ENCODE measurements at regions not wholly inside any gene's neighbourhood (a gene's known extent, or its start where the extent isn't known, plus 50 kb on each side); places are given as distances from the start of the nearest gene placed in this dataset.

GRCh38 chr20:10125757-10126156, 91.0 kb downstream of the ANKEF1 start:
- Mint-ChIP-seq H3K27me3 (ENCODE audit: insufficient read depth, unreplicated experiment) (peaks cover 25% of the 10 kb centered on the region), H3K27ac (ENCODE audit: low read depth, unreplicated experiment) (no peak overlapping the region), H3K36me3 (ENCODE audit: insufficient read depth, unreplicated experiment) (no peaks in the 10 kb centered on the region), H3K9me3 (ENCODE audit: unreplicated experiment) (peaks cover 15% of the 10 kb centered on the region), H3K4me3 (ENCODE audit: unreplicated experiment) (no peak overlapping the region), H3K4me1 (ENCODE audit: insufficient read depth, unreplicated experiment) (no peaks in the 10 kb centered on the region)
- DNase-seq (ENCODE audit: unreplicated experiment): no peak
- TF ChIP-seq, protein P1, sequence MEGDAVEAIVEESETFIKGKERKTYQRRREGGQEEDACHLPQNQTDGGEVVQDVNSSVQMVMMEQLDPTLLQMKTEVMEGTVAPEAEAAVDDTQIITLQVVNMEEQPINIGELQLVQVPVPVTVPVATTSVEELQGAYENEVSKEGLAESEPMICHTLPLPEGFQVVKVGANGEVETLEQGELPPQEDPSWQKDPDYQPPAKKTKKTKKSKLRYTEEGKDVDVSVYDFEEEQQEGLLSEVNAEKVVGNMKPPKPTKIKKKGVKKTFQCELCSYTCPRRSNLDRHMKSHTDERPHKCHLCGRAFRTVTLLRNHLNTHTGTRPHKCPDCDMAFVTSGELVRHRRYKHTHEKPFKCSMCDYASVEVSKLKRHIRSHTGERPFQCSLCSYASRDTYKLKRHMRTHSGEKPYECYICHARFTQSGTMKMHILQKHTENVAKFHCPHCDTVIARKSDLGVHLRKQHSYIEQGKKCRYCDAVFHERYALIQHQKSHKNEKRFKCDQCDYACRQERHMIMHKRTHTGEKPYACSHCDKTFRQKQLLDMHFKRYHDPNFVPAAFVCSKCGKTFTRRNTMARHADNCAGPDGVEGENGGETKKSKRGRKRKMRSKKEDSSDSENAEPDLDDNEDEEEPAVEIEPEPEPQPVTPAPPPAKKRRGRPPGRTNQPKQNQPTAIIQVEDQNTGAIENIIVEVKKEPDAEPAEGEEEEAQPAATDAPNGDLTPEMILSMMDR (IDR thresholded peaks at IDR 0.05; ENCODE audit: unreplicated experiment): no peak
- CTCF ChIA-PET: interaction anchor here (0.5 to 0.6 kb wide), 2 partner anchors 26 to 29 kb away, joined by 3 read pairs; no protein-coding TSS in a partner anchor
- intact Hi-C loops (cut with micrococcal nuclease): no loop called here
- BruUV-seq (replicated peaks): no TSS peak
- POLR2A ChIA-PET: interaction anchor here (1.2 kb wide), 1 partner anchor 309 kb away, joined by 4 read pairs; the partner anchor contains the start of gene MKKS

- H3K9me3 Mint-ChIP-seq (ENCODE audit: unreplicated experiment): peaks cover 2% of the 10 kb centered on the region
- POLR2A ChIA-PET: no interaction called here
- BruUV-seq (replicated peaks): no TSS peak
- no peak overlapping the region for H3K4me3 Mint-ChIP-seq (ENCODE audit: unreplicated experiment)
- no peak overlapping the region for H3K27ac Mint-ChIP-seq (ENCODE audit: low read depth, unreplicated experiment)
- no peaks in the 10 kb centered on the region for H3K36me3 Mint-ChIP-seq (ENCODE audit: insufficient read depth, unreplicated experiment)
- peaks cover 64% of the 10 kb centered on the region for H3K27me3 Mint-ChIP-seq (ENCODE audit: insufficient read depth, unreplicated experiment)
- DNase-seq (ENCODE audit: unreplicated experiment): no peak
- TF ChIP-seq, protein P1 (IDR thresholded peaks at IDR 0.05; ENCODE audit: unreplicated experiment): no peak
- H3K4me1 Mint-ChIP-seq (ENCODE audit: insufficient read depth, unreplicated experiment): peaks cover 16% of the 10 kb centered on the region
- intact Hi-C loops (cut with micrococcal nuclease): no loop called here
- CTCF ChIA-PET: interaction anchor here (0.6 to 1.2 kb wide), 2 partner anchors 13 to 30 kb away, joined by 3 to 5 read pairs; no protein-coding TSS in a partner anchor
Observed at GRCh38 chr20:10129749-10130148, 88.9 kb upstream of the SNAP25 start.

GRCh38 chr20:10131732-10132345, 86.8 kb upstream of the SNAP25 start:
- Mint-ChIP-seq H3K9me3 (ENCODE audit: unreplicated experiment) (no peaks in the 10 kb centered on the region), H3K36me3 (ENCODE audit: insufficient read depth, unreplicated experiment) (no peaks in the 10 kb centered on the region), H3K27ac (ENCODE audit: low read depth, unreplicated experiment) (no peak overlapping the region), H3K4me1 (ENCODE audit: insufficient read depth, unreplicated experiment) (peaks cover 16% of the 10 kb centered on the region), H3K4me3 (ENCODE audit: unreplicated experiment) (no peak overlapping the region), H3K27me3 (ENCODE audit: insufficient read depth, unreplicated experiment) (peaks cover 78% of the 10 kb centered on the region)
- DNase-seq (ENCODE audit: unreplicated experiment): peak; percentile 56
- TF ChIP-seq, protein P1 (IDR thresholded peaks at IDR 0.05; ENCODE audit: unreplicated experiment): no peak
- ChIA-PET CTCF (interaction anchor here (0.6 to 1.4 kb wide), 6 partner anchors 41 to 1181 kb away, joined by 3 to 7 read pairs (median 4); no protein-coding TSS in a partner anchor), POLR2A (no interaction called here)
- intact Hi-C loops (cut with micrococcal nuclease): no loop called here
- no TSS peak for BruUV-seq (replicated peaks)

- intact Hi-C loops (cut with micrococcal nuclease): no loop called here
- no peak overlapping the region for H3K4me3 Mint-ChIP-seq (ENCODE audit: unreplicated experiment)
- H3K9me3 Mint-ChIP-seq (ENCODE audit: unreplicated experiment): no peaks in the 10 kb centered on the region
- peaks cover 16% of the 10 kb centered on the region for H3K4me1 Mint-ChIP-seq (ENCODE audit: insufficient read depth, unreplicated experiment)
- CTCF ChIA-PET: interaction anchor here (0.5 to 1.4 kb wide), 8 partner anchors 25 to 1180 kb away, joined by 3 to 7 read pairs (median 3); no protein-coding TSS in a partner anchor
- H3K27ac Mint-ChIP-seq (ENCODE audit: low read depth, unreplicated experiment): no peak overlapping the region
- no TSS peak for BruUV-seq (replicated peaks)
- POLR2A ChIA-PET: no interaction called here
- H3K27me3 Mint-ChIP-seq (ENCODE audit: insufficient read depth, unreplicated experiment): peaks cover 78% of the 10 kb centered on the region
- no peaks in the 10 kb centered on the region for H3K36me3 Mint-ChIP-seq (ENCODE audit: insufficient read depth, unreplicated experiment)
- TF ChIP-seq, protein P1 (IDR thresholded peaks at IDR 0.05; ENCODE audit: unreplicated experiment): no peak
- DNase-seq (ENCODE audit: unreplicated experiment): no peak
Observed at GRCh38 chr20:10132387-10132786, 86.2 kb upstream of the SNAP25 start.

All from MCF 10A (cell line).